Head of caudate nucleus (tissue), 42 donors: ENCODE measurements at regions not wholly inside any gene's neighbourhood (a gene's known extent, or its start where the extent isn't known, plus 50 kb on each side); places are given as distances from the start of the nearest gene placed in this dataset.

Experiments
- DNase-seq, 42 donors: peaks; one replicate each; pipeline versions ENCODE4 v3.0.0 to v3.0.0-alpha.2; 2020 to 2021; ENCODE audit warnings: mixed read lengths in 7 of 42
- intact Hi-C: fragments of 100-400 bp; cut with DNase I; formaldehyde crosslinking; loops from one replicate; pipeline ENCODE4 v1.15.0; 2022

- DNase-seq = no peak
- intact Hi-C loops = no loop called here
Measured at GRCh38 chr13:99832347-99832746, 139.2 kb downstream of the ZIC5 start.

GRCh38 chr13:99830931-99831330 is 140.6 kb downstream of the ZIC5 start:
- intact Hi-C loops = no loop called here
- DNase-seq = no peak

GRCh38 chr13:99829593-99830239 is 141.9 kb downstream of the ZIC5 start:
- no peak for DNase-seq
- intact Hi-C loops = no loop called here

- DNase-seq = no peak
- intact Hi-C loops = no loop called here
Measured at GRCh38 chr13:99829161-99829560, 142.4 kb downstream of the ZIC5 start.

GRCh38 chr13:99828735-99829134 is 142.8 kb downstream of the ZIC5 start:
- intact Hi-C loops = no loop called here
- no peak for DNase-seq

- no peak for DNase-seq
- intact Hi-C loops = no loop called here
Measured at GRCh38 chr13:99828123-99828522, 143.4 kb downstream of the ZIC5 start.

GRCh38 chr13:99827011-99827772 is 144.4 kb downstream of the ZIC5 start:
- no peak for DNase-seq
- intact Hi-C loops = no loop called here

- intact Hi-C loops = no loop called here
- DNase-seq = no peak
Measured at GRCh38 chr13:99823961-99824360, 147.6 kb downstream of the ZIC5 start.

- intact Hi-C loops = no loop called here
- no peak for DNase-seq
Measured at GRCh38 chr13:99822820-99823219, 148.7 kb downstream of the ZIC5 start.

GRCh38 chr13:99821741-99822140 is 149.8 kb downstream of the ZIC5 start:
- intact Hi-C loops = no loop called here
- no peak for DNase-seq

- intact Hi-C loops = no loop called here
- DNase-seq = no peak
Measured at GRCh38 chr13:99819967-99820366, 151.6 kb downstream of the ZIC5 start.

GRCh38 chr13:99816321-99816720 is 155.2 kb downstream of the ZIC5 start:
- intact Hi-C loops = no loop called here
- no peak for DNase-seq

GRCh38 chr13:99813336-99814095 is 158.1 kb downstream of the ZIC5 start:
- no peak for DNase-seq
- intact Hi-C loops = no loop called here

- no peak for DNase-seq
- intact Hi-C loops = no loop called here
Measured at GRCh38 chr13:99812625-99813024, 158.9 kb downstream of the ZIC5 start.

GRCh38 chr13:99811067-99811700 is 160.4 kb downstream of the ZIC5 start:
- no peak for DNase-seq
- intact Hi-C loops = no loop called here

GRCh38 chr13:99809926-99810325 is 161.6 kb downstream of the ZIC5 start:
- intact Hi-C loops = no loop called here
- DNase-seq = no peak

- intact Hi-C loops = no loop called here
- DNase-seq = no peak
Measured at GRCh38 chr13:99809496-99809895, 162.1 kb downstream of the ZIC5 start.

- intact Hi-C loops = no loop called here
- DNase-seq = no peak
Measured at GRCh38 chr13:99808786-99809185, 162.8 kb downstream of the ZIC5 start.

- intact Hi-C loops = no loop called here
- no peak for DNase-seq
Measured at GRCh38 chr13:99806671-99807070, 164.9 kb downstream of the ZIC5 start.

GRCh38 chr13:99805361-99805760 is 166.2 kb downstream of the ZIC5 start:
- intact Hi-C loops = no loop called here
- DNase-seq = no peak
